Inflammatory macrophage treated with lipopolysaccharide for 1 hour (primary cell): ENCODE measurements at regions not wholly inside any gene's neighbourhood (a gene's known extent, or its start where the extent isn't known, plus 50 kb on each side); places are given as distances from the start of the nearest gene placed in this dataset.

Source experiments
- DNase-seq, 2 donors: peaks; one replicate each; pipeline ENCODE4 v3.0.0-alpha.2; 2020 to 2022

DNA sequence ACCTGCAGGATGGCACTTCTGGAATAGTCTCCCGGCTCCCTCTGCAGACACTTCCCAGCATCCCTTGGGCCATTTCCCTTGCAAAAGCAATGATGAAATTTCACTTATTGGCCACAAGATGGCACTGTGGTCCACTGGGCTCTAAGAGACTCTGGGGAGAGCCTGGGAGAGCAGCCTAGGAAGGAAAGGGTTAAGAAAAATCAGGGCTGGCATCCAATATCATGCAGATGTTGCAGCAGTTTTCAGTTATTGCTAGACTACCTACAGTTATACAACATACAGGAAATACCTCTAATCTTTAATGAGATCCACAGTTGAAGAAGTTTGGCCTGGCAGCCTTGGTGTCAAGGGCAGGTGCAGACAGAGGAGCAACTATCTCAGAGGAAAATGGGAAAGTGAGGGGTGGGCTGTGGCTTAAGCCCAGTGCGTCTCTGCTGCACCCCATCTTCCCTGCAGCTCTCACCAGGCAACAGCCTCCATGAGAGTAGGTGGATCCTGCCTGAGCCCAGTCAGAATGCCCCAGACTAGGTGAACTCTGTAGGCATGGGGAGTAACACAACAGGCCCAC is 100.2 kb upstream of the PRSS58 start:
- DNase-seq = peak; percentile 53 to 74

DNA sequence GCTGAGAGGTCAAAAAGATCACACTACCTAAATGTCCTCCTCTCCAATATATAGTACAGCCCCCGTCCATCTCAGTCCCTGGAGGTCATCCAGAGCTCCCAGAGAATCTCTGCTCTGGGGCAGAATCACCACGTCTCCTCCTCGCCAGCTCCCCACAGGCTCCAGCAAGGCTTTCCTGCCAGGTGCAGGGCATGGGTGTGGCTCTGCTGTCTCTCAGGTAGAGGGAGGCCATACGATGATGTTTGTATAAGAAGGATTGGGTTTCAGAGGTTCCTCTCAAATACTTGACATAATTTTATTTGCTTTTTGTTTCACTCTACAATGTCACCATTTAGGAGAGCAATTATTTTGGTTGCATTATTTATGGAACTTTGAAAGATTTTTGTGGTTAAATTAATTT is 98.3 kb upstream of the PRSS58 start:
- no peak for DNase-seq

DNA sequence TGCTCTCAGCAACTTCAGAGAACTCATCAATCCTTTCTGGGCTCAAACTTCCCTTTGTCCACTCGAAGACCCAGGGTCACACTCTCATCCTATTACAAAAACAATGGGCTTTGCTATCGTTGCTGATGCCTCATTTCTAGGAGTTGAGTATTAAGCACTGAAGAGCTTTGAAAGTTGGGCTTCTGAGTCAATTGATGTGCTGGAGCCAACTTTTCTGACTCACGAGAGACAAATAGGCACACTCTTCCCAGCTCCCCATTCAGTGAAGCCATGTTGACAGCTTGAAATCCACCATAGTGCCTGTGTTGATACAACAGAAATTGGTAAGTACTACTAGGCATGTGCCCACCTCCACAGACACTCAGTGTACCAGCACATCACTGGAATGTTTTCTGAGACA is 97.5 kb upstream of the PRSS58 start:
- no peak for DNase-seq

DNA sequence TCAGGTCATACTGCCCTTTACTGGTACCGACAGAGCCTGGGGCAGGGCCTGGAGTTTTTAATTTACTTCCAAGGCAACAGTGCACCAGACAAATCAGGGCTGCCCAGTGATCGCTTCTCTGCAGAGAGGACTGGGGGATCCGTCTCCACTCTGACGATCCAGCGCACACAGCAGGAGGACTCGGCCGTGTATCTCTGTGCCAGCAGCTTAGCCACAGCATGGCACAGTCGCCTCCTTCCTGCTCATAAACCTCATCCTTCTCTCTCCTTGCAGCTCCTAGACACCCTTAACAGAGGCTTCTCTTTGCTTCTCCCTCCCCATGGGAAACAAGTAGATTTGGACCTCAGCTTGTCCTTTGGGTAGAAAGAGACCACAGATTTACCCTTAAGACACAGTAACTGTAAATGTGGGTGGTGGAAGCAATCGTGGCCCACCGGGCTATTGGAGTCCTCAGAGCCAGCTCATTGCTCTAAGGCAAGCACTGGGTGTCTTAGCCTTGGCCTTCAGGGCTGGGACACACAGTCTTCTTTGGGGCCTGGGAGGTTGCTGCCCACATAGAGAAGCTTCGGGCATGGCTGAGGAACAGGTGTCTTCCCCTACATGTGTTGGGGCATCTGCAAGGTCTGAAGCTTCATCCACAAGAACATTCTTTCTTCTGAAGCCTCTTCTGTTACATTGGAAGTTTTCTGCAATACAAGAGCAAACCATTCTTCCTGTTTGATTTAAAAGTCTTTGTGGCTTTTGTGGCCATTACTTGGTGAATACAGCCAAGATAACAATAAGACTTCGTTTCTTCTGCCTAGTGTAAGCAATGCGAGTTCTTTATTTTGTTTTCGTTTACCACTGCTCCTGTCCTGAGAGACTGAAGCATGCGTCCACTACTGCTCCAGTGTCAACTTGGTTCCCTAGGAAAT is 95.5 kb upstream of the PRSS58 start:
- DNase-seq = no peak

DNA sequence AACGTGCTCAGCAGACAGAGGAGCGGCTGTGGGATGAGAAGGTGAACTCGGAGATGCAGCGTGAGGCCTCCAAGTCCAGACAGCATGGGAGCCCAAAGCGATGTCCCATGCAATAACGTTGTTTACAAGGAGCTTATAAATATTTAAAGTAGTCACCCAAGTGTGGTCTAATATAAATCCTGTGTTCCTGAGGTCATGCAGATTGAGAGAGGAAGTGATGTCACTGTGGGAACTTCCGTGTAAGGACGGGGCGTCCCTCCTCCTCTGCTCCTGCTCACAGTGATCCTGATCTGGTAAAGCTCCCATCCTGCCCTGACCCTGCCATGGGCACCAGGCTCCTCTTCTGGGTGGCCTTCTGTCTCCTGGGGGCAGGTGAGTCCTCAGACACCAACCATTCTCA is 94.7 kb upstream of the PRSS58 start:
- peak; percentile 67 to 79 for DNase-seq

DNA sequence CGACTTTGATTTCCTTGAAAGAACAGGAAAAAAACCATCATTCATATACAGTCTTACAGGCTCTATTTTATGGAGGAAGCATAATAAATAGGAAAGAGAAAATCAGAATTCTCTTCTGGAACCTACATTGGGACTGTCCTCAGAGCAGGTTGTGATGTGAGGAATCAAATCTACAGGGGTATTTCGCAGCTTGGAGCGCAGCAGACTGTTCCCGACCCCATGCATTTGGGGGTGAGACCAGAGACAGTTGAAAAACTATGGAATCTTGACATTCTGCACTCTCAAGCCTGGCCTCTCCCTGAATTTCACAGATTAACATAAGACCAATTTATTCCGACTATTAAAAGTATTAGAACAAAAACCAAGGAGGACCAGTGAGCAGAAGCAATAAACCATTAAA is 93.3 kb upstream of the PRSS58 start:
- no peak for DNase-seq

DNA sequence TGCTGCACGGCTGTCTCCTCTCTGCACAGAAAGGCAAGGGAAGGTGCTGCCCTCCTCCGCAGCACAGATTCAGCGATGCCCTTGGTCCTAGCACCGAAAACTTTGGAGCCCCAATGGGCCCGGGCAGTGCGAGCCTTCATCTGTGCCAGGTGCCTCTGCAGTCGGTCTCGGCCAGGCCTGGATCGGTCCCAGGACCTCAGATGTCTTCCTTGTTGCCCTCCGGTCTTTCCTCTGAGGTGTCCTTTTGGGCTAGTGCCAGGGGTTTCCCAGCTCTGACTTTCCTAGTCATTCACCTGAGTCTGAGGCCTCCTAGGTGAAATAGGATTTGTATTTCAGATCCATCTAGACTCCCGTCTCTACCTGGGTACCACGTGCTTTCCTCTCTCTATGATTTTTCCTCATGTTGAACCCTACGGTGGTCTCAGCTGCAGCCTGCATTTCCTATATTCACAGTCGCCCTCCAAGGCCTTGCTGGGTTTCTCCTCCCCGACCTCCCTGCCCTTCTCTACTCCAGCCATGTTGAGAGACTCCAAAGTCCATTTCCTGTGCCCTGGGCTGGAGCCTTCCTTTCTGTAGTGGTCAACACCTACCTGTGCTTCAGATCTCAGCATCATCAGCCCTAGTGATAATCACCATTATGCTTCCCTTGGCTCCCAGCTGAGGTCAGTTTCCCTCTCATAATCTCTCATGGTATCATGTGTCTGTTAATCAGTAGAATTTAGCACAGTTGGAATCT is 92.0 kb upstream of the PRSS58 start:
- DNase-seq = no peak

DNA sequence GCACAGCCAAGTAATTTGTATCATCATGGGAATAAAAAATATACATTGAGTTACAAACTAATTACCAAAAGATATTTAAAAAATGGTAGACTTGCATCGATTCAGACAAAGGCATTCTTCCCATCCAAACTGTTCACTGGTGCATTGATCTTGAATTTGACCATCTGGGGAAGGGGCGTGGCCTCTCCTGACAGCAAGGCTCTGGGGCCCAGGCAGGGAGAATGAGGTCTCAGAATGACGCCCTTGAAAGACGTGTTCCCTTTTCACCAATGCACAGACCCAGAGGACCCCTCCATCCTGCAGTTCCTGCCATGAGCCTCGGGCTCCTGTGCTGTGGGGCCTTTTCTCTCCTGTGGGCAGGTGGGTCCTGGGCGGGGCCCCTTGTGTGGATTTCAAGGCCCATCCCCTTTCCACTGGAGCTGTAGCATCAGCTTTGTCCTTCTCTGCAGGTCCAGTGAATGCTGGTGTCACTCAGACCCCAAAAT is 91.1 kb upstream of the PRSS58 start:
- DNase-seq = no peak

DNA sequence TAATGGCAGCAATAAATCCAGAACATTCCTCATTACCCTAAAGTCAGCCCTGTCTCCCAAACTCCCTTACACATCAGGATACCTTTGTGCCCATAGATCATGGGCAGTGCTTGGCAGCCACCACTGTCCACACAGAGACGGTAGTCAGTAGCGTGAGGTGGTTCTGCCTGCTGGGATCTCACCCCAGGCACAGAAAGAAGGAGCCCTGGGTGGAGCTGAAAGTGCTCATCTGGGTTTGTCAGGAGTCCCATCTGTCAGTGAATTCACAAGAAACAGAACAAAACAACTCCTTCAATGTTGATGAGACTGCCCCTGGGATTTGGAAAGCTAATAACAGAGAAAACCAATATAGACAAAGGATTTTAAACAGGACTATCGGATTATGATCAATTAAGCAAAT is 90.2 kb upstream of the PRSS58 start:
- DNase-seq = no peak

DNA sequence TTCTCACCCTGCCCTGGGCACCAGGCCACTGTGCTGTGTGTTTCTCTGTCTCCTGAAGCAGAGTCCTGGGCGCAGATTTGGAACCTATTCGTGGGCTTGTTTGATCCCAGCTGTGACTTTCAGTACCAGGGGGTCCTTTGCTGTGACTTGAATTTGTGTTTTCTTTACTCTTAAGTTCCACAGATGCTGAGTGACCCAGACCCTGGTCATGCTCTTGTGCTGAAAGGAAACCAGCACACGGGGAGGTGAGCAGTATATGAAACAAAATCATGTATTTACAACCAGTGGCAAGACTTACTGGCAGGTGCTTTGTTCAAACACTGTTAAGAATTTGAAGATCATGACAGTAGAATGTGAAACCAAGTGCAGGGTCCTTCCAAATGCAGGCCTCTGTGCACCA is 89.2 kb upstream of the PRSS58 start:
- no peak for DNase-seq

DNA sequence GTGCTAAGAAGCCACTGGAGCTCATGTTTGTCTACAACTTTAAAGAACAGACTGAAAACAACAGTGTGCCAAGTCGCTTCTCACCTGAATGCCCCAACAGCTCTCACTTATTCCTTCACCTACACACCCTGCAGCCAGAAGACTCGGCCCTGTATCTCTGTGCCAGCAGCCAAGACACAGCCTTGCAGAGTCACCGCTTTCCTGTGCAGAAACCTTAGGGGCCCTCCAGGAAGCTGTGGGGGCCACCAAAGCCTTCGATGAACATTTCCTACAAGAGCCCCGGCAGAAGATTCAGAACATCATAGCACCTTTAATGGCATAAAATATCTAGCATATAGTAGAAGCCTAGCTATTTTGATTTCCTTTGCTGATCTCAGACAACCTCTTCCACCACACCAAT is 88.0 kb upstream of the PRSS58 start:
- DNase-seq = no peak

DNA sequence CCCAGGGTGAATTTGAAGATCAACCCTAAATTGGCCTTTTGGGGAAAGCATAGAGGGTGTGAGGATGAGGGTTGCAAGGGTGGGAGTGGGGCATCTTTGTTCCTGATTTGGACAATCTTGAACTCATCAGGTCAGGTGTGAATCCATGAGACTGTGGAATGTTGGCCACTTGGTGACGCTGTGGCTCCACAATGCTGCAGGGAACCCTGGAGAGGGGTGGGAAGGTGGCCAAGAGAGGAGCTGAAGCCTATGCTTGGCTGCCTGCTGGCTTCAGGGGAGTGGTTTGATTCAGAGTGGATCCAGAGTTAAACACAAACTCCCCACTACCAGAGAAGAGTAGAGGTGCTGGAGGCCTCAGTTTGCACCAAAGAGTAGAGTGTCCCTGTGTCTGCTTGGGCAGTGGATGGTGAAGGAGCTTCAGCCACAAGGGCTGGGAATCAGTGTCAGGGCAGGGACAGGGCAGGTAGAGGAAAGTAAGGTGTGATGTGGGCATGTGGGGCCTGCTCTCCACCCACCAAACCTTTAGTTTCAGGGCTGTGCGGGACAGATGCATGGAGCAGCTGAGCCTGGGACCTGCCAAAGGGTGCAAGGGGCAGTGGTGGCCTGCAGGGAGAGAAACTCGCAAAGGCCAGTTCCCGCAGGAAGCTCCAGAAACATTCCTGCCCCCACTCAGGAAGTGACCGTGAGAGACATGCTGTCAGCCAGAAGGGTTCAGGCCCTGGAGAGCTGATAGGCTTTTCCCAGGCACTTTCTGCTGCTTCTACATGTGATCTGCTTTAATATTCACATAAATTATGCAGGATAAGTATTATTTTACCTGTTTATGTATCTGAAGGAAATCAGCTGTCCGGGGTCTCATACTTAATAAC is 81.0 kb upstream of the PRSS58 start:
- no peak for DNase-seq

DNA sequence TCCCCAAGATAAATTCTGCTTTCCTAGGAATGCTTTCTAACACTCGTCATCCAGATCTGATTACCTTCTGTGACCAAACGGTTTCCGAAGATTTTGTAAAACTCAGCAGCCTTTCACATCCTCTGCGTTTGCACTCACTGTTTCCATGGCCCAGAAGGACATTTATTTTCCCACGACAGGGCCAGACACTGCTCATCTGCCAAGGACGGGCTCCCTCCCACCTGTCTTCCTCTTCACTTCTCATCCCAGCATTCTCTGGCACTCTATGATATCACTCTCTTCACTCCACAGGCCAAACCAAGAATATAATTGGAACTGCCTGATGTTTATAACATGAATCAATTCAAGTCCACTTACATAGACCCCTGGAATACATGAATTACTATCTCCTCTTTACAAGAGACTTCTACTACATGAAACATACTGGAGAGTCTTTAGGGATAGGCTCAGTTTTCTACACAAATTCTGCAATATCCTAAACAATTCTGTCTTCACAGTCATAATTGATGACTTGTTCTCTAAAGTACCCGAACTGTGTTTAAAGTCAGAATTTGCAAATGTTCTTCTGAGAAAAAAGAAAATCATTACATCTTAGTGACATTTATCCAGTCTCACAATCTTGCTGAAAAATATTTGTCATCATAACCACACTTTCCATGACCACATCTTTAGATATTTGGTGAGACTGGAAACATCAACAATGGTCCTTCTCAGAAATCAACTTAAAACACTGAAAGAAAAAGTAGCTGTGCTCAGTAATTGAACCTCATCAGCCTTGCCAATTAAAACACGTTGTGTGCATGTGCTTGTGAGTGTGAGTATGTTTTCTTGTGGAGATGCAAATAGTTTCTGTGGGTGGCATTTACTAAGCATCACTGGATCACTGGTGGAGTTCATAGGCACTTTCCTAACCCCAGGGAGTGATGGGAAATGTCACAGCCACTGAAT is 79.5 kb upstream of the PRSS58 start:
- DNase-seq = no peak

DNA sequence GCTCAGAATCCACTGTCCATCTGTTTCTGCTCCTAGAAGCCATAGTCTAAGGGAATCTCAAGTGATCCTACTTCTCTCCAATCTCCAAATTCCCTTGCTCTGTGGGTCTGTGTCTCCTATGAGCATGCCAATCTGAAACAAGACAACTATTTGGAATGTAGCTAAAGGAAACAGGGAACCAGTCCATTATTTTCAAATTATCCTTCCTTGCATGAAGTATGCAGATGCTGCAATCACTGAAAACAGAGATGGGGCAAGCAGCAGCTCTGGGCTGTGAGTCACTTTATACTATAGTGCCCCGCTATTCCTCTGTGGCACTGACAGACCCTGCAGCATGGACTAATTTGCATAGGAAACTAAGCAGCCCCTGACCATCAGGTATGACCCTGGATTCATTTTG is 76.9 kb upstream of the PRSS58 start:
- DNase-seq = no peak

DNA sequence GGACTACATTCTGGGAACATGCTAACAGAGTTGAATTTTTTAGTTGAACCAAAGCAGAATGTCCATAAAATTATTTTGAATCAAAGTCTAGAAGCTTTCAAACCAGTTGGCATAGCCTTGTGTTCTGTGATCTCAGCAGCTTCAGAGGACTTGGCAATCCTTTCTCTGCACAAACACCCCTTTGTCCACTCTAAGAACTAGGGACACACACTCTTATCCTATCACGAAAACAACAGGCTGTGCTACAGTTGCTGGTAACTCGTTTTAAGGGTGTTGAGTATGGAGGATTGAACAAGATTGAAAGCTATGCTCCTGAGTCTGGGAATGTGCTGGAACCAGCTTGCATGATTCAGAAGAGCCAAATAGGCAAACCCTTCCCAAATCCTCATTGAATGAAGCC is 76.4 kb upstream of the PRSS58 start:
- DNase-seq = no peak

DNA sequence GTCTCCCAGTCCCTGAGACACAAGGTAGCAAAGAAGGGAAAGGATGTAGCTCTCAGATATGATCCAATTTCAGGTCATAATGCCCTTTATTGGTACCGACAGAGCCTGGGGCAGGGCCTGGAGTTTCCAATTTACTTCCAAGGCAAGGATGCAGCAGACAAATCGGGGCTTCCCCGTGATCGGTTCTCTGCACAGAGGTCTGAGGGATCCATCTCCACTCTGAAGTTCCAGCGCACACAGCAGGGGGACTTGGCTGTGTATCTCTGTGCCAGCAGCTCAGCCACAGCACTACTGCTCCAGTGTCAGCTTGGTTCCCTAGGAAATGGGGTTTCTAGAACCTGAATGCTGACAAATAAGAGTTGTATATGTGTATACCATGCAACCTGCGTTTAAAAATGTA is 74.6 kb upstream of the PRSS58 start:
- no peak for DNase-seq

DNA sequence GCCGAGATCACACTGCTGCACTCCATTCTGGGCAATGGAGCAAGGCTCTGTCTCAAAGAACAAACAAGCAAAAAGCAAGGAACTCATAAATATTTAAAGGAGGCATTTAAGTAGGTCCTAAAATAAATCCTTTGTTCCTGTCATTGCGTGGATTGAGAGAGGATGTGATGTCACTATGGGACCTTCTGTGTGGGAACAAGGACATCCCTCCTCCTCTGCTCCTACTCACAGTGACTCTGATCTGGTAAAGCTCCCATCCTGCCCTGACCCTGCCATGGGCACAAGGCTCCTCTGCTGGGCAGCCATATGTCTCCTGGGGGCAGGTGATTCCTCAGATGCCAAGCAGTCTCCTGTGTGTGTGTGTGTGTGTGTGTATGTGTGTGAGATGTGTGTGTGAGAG is 74.1 kb upstream of the PRSS58 start:
- no peak for DNase-seq

DNA sequence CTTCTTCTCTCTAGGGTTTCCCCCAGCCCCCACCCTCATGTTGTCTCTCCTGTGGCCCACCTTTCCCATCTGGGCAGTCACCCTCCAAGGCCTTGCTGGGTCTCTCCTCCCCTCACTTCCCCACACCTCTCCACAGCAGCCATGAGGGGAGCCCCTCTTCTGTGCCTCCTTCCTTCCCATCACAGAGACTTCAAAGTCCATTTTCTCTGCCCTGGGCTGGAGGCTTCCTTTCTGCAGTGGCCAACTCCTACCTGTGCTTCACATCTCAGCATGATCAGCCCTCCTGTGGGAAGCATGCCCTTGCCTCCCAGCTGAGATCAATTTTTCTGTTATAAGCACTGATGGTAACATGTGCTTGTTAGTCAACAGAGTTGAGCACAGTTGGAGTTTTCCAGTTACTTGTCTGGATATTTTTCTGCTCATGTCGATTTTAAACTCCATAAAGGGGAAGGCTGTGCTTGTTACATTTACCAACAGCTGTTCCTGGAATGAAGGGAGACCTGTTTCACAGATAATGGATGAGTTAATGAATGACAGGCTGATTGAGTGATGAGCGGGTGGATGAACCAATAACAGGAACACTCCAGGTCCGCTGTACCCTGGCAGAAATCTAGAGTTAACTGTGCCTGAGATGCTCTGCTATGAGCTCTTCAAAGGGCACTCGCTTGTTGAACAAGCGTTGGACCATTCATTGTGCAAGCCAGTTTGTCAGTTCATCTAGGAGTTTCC is 71.4 kb upstream of the PRSS58 start:
- DNase-seq = no peak

DNA sequence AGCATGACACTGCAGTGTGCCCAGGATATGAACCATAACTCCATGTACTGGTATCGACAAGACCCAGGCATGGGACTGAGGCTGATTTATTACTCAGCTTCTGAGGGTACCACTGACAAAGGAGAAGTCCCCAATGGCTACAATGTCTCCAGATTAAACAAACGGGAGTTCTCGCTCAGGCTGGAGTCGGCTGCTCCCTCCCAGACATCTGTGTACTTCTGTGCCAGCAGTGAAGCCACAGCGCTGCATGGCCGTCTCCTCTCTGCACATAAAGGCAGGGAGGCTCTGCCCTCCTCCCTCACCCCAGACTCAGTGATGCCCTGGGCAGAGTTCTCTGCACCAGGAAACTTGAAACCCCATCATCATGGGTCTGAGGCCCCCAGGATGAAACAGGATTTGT is 70.7 kb upstream of the PRSS58 start:
- DNase-seq = no peak

DNA sequence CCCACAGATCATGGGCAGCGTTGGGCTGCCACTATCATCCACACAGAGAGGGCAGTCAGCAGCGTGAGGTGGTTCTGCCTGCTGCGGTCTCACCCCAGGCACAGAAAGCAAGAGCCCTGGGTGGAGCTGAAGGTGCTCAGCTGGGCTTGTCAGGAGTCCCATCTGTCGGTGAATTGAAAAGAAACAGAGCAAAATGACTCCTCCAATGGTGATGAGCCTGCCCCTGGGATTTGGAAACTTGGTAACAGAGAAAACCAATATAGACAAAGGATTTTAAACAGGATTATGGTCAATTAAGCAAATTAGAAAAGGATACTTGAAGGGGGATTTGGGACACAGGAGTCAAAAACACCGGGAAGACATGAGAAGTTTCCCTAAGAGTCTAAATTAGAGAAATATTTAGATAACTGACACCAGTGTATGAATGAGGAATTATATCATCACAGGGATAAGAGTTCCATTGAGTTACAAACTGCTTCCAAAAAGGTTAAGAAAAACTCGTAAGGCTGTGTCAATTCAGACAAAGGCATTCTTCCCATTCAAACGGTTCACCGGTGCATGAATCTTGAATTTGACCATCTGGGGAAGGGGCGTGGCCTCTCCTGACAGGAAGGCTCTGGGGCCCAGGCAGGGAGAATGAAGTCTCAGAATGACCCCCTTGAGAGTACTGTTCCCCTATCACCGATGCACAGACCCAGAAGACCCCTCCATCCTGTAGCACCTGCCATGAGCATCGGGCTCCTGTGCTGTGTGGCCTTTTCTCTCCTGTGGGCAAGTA is 70.0 kb upstream of the PRSS58 start:
- DNase-seq = no peak
